MCF 10A (cell line): ENCODE measurements at regions not wholly inside any gene's neighbourhood (a gene's known extent, or its start where the extent isn't known, plus 50 kb on each side); places are given as distances from the start of the nearest gene placed in this dataset.

Experiments
- BruUV-seq: library from RNA; stranded (reverse); fragments of 400-500 nt; replicated peaks from 2 replicates; lab custom pipeline; 2021; lab: Mats Ljungman, UMichigan
- CTCF ChIA-PET: fragments of 300-600 bp; sonication (Branson Sonifier 250); formaldehyde crosslinking; extraction: SDS; loops from one replicate; lab custom pipeline; 2021; ENCODE audit warnings: antibody characterized with exemption, inconsistent platforms; lab: Yijun Ruan, JAX
- POLR2A ChIA-PET: fragments of 300-600, 350-650 bp; sonication (Branson Sonifier 250); formaldehyde crosslinking; extraction: SDS; loops from one replicate; lab custom pipeline; 2020; ENCODE audit warnings: antibody characterized with exemption, inconsistent platforms; lab: Yijun Ruan, JAX
- DNase-seq: peaks from one replicate; pipeline ENCODE4 v3.0.0-alpha.2; 2018; ENCODE audit not compliant: unreplicated experiment
- H3K27ac Mint-ChIP-seq: one replicate; pipeline ENCODE4 v1.8.0; 2022; ENCODE audit warnings: mild to moderate bottlenecking, low read depth, mixed read lengths; ENCODE audit not compliant: unreplicated experiment
- H3K27me3 Mint-ChIP-seq: one replicate; pipeline ENCODE4 v1.8.0; 2022; ENCODE audit warnings: mixed read lengths; ENCODE audit not compliant: insufficient read depth, unreplicated experiment
- H3K36me3 Mint-ChIP-seq: one replicate; pipeline ENCODE4 v1.8.0; 2022; ENCODE audit warnings: mild to moderate bottlenecking, moderate library complexity, mixed read lengths; ENCODE audit not compliant: insufficient read depth, unreplicated experiment
- H3K4me1 Mint-ChIP-seq: one replicate; pipeline ENCODE4 v1.8.0; 2022; ENCODE audit warnings: mixed read lengths; ENCODE audit not compliant: insufficient read depth, unreplicated experiment
- H3K4me3 Mint-ChIP-seq: one replicate; pipeline ENCODE4 v1.8.0; 2022; ENCODE audit warnings: mild to moderate bottlenecking, moderate library complexity, mixed read lengths; ENCODE audit not compliant: unreplicated experiment
- H3K9me3 Mint-ChIP-seq: one replicate; pipeline ENCODE4 v1.8.0; 2022; ENCODE audit warnings: mixed read lengths; ENCODE audit not compliant: unreplicated experiment
- intact Hi-C: fragments of 100-400 bp; cut with micrococcal nuclease; formaldehyde crosslinking; loops from 2 replicates; pipeline ENCODE4 v1.14.1; 2022
- TF ChIP-seq, protein P1 (sequence below): fragments of 200-600 bp; IDR thresholded peaks from one replicate; pipeline ENCODE4 v1.8.0; 2022; ENCODE audit warnings: antibody characterized with exemption, mild to moderate bottlenecking; ENCODE audit not compliant: unreplicated experiment

DNA sequence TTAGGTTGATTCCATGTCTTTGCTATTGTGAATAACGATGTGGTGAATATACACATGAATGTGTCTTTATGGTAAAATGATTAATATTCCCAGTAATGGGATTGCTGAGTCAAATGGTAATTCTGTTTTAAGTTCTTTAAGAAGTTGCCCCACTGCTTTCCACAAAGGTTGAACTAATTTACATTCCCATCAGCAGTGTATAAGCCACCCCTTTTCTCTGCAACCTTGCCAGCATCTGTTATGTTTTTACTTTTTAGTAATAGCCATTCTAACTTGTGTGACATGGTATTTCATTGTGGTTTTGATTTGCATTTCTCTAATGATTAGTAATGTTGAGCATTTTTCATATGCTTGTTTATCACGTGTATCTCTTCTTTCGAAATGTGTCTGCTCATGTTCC is 503.3 kb downstream of the PCDH18 start:
- ChIA-PET POLR2A (no interaction called here), CTCF (no interaction called here)
- Mint-ChIP-seq H3K4me3 (no peak overlapping the region), H3K27ac (no peak overlapping the region), H3K4me1 (no peaks in the 10 kb centered on the region), H3K36me3 (no peaks in the 10 kb centered on the region), H3K9me3 (no peaks in the 10 kb centered on the region), H3K27me3 (no peaks in the 10 kb centered on the region)
- intact Hi-C loops, result no loop called here
- DNase-seq, result no peak
- BruUV-seq, result no TSS peak
- TF ChIP-seq, protein P1, sequence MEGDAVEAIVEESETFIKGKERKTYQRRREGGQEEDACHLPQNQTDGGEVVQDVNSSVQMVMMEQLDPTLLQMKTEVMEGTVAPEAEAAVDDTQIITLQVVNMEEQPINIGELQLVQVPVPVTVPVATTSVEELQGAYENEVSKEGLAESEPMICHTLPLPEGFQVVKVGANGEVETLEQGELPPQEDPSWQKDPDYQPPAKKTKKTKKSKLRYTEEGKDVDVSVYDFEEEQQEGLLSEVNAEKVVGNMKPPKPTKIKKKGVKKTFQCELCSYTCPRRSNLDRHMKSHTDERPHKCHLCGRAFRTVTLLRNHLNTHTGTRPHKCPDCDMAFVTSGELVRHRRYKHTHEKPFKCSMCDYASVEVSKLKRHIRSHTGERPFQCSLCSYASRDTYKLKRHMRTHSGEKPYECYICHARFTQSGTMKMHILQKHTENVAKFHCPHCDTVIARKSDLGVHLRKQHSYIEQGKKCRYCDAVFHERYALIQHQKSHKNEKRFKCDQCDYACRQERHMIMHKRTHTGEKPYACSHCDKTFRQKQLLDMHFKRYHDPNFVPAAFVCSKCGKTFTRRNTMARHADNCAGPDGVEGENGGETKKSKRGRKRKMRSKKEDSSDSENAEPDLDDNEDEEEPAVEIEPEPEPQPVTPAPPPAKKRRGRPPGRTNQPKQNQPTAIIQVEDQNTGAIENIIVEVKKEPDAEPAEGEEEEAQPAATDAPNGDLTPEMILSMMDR, result no peak

DNA sequence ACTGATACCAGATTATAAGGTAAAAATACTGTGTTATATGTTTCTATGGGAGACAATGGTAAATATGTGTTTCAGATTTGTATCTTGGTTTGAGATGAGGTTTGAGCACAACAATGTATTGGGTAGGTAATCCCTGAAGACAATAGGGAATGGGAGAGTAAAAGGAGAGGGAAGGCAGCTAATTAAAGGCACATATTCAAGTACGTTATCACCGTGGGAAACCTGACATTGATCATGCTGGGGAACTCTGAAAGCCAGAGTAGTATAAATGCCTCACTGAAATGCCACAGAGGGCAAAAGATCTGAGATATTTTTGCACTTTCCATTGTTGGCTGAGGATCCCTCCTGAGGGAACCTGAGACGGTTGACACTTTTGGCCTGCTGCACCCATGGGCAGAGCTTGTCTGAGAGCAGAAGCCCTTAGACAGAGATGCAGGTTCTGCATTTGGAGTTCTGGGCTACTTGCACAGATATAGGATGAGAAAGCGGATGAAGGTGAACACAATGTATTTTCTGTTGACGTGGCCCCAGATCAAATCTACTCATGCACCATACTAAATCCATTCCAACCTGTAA is 506.7 kb downstream of the PCDH18 start:
- BruUV-seq, result no TSS peak

DNA sequence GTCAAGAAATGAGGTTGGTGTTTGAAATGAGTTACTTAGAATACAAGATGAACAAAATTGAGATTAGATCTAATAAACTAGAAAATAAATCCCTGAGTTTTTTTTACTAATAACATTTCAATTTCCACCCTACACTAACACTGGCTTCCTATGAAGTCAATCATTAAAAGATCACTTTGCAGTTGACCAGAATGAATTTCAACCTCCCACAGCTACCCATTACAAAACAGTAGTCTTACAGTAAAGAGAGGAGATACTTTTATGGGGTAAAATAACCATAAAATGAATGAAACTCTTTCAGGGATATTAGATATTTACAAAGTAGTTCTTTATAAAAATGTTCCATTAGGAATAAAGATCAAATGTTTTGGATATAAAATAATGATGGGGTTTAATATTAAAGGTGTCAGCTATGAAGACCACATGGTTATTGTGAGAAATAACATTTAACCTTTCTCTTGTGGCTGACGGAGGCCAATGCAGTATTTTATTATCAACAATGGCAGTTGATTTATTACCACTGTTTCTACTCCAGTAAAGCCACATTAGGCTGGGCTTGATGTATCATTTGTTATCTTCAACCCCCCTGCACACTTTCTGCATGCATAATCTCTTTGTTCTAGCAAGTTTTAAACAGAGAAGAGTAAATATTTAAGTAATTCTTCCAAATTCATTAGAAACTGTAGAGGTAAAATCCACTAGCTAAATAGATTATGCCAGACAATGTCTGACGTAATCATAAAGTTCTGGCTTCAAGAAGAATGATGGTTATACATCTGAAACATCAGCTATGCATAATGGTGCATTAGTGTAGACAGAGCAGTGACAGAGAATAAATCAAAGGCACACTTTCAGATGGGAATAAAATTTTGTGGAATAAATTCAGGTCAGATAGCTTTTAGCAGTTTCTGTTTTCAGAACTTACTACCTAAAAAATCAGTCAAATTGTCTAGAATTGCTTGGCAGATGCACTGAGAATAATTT is 516.6 kb downstream of the PCDH18 start:
- POLR2A ChIA-PET, result no interaction called here
- intact Hi-C loops, result no loop called here
- Mint-ChIP-seq H3K4me3 (no peak overlapping the region), H3K27ac (no peak overlapping the region), H3K27me3 (no peaks in the 10 kb centered on the region), H3K36me3 (no peaks in the 10 kb centered on the region), H3K4me1 (peaks cover 5% of the 10 kb centered on the region), H3K9me3 (no peaks in the 10 kb centered on the region)
- DNase-seq, result no peak
- BruUV-seq, result no TSS peak
- TF ChIP-seq, protein P1, result no peak
- CTCF ChIA-PET, result no interaction called here

More for the DNA sequence above, 506.7 kb downstream of the PCDH18 start:
- no peak overlapping the region for H3K27ac Mint-ChIP-seq
- H3K4me1 Mint-ChIP-seq, result no peaks in the 10 kb centered on the region
- ChIA-PET CTCF (no interaction called here), POLR2A (no interaction called here)
- no peaks in the 10 kb centered on the region for H3K36me3 Mint-ChIP-seq
- intact Hi-C loops, result no loop called here
- no peaks in the 10 kb centered on the region for H3K9me3 Mint-ChIP-seq
- TF ChIP-seq, protein P1, result no peak
- H3K4me3 Mint-ChIP-seq, result no peak overlapping the region
- no peak for DNase-seq
- no peaks in the 10 kb centered on the region for H3K27me3 Mint-ChIP-seq

DNA sequence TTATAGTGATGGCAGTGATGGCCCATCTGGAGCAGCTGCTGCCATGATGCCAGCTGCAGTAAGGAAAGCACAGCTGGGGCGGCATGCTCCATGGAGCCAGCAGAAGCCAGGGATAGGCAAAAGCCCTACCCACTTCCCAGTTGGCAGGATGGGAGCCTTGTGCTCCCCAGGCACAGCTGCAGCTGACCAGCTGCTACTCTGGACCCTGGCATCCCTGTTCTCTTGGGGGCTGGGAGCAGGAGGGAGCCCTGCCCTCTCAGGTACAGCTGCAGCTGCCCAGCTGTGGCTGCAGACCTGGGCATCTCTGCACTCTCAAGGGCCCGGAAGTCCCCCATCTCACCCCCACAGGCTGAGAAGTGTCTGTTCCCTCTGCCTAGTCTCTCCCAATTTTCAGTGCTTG is 531.9 kb downstream of the PCDH18 start:
- TF ChIP-seq, protein P1, result no peak
- H3K9me3 Mint-ChIP-seq, result peaks cover 7% of the 10 kb centered on the region
- no peak for DNase-seq
- no peak overlapping the region for H3K27ac Mint-ChIP-seq
- POLR2A ChIA-PET, result no interaction called here
- no peaks in the 10 kb centered on the region for H3K36me3 Mint-ChIP-seq
- H3K4me3 Mint-ChIP-seq, result no peak overlapping the region
- H3K4me1 Mint-ChIP-seq, result no peaks in the 10 kb centered on the region
- intact Hi-C loops, result no loop called here
- CTCF ChIA-PET, result no interaction called here
- no peaks in the 10 kb centered on the region for H3K27me3 Mint-ChIP-seq
- no TSS peak for BruUV-seq
